Right atrium auricular region (tissue), 2 donors: ENCODE measurements at regions not wholly inside any gene's neighbourhood (a gene's known extent, or its start where the extent isn't known, plus 50 kb on each side); places are given as distances from the start of the nearest gene placed in this dataset.

Experiments
- DNase-seq: peaks from one replicate; pipeline ENCODE4 v3.0.0-alpha.2; 2019; ENCODE audit warnings: low spot score
- H3K27ac ChIP-seq, 2 donors: fragments of 200-600 bp; sonication (generic); 1 replicate in 1 of 2; 2 replicates in 1 of 2; pipeline ENCODE4 v1.5.1; 2016 to 2019
- H3K27me3 ChIP-seq, 2 donors: fragments of 200-600 bp; sonication (generic); one replicate each; pipeline versions ENCODE4 v1.5.1 to v1.6.0; 2017 to 2019
- H3K36me3 ChIP-seq: fragments of 200-600 bp; sonication (generic); one replicate; pipeline ENCODE4 v1.5.1; 2016
- H3K4me1 ChIP-seq, 2 donors: fragments of 200-600 bp; sonication (generic); one replicate each; pipeline versions ENCODE4 v1.5.1 to v1.6.0; 2017 to 2019
- H3K4me3 ChIP-seq, 2 donors: fragments of 200-600 bp; sonication (generic); 1 replicate in 1 of 2; 2 replicates in 1 of 2; pipeline ENCODE4 v1.5.1; 2017 to 2019; ENCODE audit warnings: mild to moderate bottlenecking in 1 of 2, moderate library complexity in 1 of 2
- H3K9me3 ChIP-seq, 2 donors: fragments of 200-600 bp; sonication (generic); one replicate each; pipeline ENCODE4 v1.5.1; 2019
- TF ChIP-seq, protein P1 (sequence below), 2 donors: fragments of 200-600 bp; sonication (generic); IDR thresholded peaks; one replicate each; pipeline ENCODE4 v1.5.1; 2019; ENCODE audit warnings: antibody characterized with exemption in 2 of 2

DNA sequence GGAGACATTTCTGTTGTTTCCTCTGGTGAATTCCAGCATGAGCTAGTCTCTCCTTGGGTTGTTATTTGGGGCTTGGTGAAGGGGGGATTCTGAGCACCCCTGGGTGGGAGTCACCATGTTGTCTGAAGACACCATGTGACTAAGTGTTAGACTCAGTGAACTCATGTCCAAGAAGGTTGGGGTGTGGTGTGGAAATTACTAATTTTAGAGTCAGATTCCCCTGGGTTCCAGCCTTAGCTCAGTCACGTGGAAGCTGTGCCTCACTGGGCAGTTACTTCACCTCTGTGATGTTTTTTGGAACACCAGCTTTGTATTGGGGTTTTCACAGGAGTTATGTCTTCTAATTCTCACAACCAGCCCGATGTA lies 171.5 kb downstream of the RPLP1 start:
- TF ChIP-seq, protein P1, sequence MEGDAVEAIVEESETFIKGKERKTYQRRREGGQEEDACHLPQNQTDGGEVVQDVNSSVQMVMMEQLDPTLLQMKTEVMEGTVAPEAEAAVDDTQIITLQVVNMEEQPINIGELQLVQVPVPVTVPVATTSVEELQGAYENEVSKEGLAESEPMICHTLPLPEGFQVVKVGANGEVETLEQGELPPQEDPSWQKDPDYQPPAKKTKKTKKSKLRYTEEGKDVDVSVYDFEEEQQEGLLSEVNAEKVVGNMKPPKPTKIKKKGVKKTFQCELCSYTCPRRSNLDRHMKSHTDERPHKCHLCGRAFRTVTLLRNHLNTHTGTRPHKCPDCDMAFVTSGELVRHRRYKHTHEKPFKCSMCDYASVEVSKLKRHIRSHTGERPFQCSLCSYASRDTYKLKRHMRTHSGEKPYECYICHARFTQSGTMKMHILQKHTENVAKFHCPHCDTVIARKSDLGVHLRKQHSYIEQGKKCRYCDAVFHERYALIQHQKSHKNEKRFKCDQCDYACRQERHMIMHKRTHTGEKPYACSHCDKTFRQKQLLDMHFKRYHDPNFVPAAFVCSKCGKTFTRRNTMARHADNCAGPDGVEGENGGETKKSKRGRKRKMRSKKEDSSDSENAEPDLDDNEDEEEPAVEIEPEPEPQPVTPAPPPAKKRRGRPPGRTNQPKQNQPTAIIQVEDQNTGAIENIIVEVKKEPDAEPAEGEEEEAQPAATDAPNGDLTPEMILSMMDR (IDR thresholded peaks at IDR 0.05): no peak
- H3K36me3 ChIP-seq: no peaks in the 10 kb centered on the region
- DNase-seq: no peak
- no peak overlapping the region for H3K4me3 ChIP-seq
- no peaks in the 10 kb centered on the region for H3K9me3 ChIP-seq
- H3K27ac ChIP-seq: no peak overlapping the region
- no peaks in the 10 kb centered on the region for H3K4me1 ChIP-seq
- H3K27me3 ChIP-seq: no peaks in the 10 kb centered on the region

DNA sequence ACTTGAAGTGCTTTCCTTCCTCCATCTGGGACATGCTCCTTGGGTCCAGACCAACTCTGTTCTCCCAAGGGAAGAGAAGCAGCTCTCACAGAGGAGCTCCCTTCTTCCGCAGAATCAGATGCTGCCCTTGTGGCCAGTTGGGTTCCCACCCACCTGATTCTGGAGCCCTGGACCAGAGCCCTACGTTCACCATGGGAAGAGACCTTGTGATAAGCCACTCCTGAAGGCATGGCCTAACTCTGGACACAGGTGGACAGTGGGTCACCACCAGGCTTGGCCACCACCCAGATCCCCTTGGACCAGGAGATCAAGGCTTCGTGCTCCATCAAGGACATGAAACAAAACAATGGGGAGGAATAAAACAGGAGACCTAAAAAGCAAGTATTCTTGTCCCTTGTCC lies 172.2 kb downstream of the RPLP1 start:
- no peak for DNase-seq
- no peaks in the 10 kb centered on the region for H3K9me3 ChIP-seq
- no peaks in the 10 kb centered on the region for H3K27me3 ChIP-seq
- no peaks in the 10 kb centered on the region for H3K4me1 ChIP-seq
- H3K36me3 ChIP-seq: no peaks in the 10 kb centered on the region
- no peak overlapping the region for H3K27ac ChIP-seq
- H3K4me3 ChIP-seq: no peak overlapping the region
- TF ChIP-seq, protein P1 (IDR thresholded peaks at IDR 0.05): no peak

DNA sequence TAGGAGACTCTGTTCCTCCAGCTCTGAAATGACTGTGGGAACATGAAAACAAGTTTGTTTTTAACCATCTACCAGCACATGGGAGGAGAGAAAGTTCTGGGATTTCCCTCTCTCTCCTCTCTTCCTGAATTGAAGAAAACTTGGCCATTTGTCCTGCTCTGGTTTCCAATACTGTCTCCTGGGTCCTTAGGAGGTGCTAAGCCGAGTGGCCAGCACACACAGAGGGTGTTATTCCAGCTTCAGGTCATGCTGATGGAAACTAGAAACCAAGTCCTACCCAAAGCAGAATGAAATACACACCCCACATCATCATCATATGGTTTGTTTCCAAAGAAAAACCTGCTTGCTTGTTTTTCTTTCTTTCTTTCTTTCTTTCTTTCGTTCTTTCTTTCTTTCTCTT lies 172.7 kb downstream of the RPLP1 start:
- TF ChIP-seq, protein P1 (IDR thresholded peaks at IDR 0.05): no peak
- no peaks in the 10 kb centered on the region for H3K36me3 ChIP-seq
- H3K4me3 ChIP-seq: no peak overlapping the region
- no peaks in the 10 kb centered on the region for H3K27me3 ChIP-seq
- no peaks in the 10 kb centered on the region for H3K9me3 ChIP-seq
- no peaks in the 10 kb centered on the region for H3K4me1 ChIP-seq
- DNase-seq: no peak
- no peak overlapping the region for H3K27ac ChIP-seq

DNA sequence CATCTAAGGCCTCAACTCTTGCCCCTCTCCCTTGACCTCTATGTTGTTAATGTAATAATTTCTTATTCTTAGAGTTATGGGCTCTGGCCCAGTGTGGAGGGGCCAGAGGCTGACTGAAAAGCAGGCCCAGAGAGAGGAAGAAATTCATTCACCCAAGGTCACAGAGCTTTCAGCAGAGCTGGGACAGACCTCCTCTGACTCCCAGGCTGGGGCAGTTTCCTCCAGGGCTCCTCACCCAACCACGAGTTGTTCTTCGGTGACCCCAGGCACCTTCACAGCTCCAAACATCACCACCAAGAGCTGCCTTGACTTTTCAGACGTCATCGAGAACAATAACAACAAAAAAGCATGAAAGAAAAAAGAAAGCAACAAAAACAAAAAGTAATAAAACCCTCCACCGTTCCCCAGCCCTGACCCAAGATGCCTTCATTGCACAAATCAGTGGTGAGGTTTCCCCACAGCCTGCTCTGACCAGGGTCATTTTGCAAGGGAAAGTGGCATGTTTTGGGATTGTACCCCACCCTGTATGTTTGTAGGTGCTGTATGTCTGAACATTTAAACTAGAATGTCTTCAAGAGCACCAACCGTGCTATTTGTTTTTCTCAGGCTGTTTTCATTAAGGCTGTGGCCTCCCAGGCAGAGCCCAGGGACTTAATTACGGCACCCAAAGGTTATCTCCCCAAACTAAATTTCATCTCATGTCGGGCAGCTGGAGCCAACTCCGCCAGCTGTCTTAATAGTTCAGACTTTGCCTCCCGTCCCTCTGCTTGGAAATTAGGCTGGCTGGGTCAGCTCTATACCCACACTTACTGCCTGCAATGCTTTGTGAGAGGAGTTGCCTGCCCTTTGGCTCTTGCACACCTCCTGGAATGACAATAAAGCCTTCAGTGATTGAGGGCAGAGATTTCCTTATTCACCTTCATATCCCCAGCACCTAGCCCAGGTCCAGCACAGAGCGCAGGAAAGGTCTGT lies 173.8 kb downstream of the RPLP1 start:
- no peaks in the 10 kb centered on the region for H3K4me1 ChIP-seq
- H3K27me3 ChIP-seq: no peaks in the 10 kb centered on the region
- no peak for DNase-seq
- TF ChIP-seq, protein P1 (IDR thresholded peaks at IDR 0.05): no peak
- H3K4me3 ChIP-seq: no peak overlapping the region
- no peak overlapping the region for H3K27ac ChIP-seq
- no peaks in the 10 kb centered on the region for H3K36me3 ChIP-seq
- H3K9me3 ChIP-seq: no peaks in the 10 kb centered on the region

DNA sequence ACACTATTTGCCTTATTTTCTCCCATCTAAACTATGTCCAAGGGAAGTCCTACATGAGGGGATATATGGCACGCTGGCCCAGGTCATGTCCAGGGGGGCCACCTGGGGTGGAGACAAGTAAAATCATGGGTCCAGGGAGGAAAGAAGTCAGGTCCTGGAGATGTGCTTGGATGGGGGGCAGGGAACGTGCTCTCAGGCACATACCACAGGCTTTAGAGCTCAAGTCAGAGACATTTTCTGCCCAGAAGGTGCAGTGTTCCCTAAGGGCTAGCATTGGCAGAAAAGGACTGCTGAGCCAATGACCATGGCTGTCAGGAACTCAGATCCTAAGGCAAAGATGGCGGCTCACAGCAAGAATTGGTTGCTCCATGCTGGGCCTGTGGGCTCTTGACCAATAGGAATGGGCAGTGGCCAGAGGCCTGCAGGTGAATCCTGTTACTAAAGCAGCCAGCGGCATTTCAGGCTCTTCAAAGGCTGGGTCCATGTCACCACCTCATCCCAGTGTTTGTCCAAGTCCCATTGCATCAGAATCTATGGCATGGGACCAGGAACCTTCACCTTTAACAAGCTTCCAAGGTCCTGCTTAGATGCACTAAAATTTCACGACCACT lies 175.0 kb downstream of the RPLP1 start:
- Histone ChIP-seq H3K27ac (no peak overlapping the region), H3K4me3 (no peak overlapping the region), H3K4me1 (no peaks in the 10 kb centered on the region), H3K27me3 (no peaks in the 10 kb centered on the region), H3K36me3 (no peaks in the 10 kb centered on the region), H3K9me3 (no peaks in the 10 kb centered on the region)
- TF ChIP-seq, protein P1 (IDR thresholded peaks at IDR 0.05): no peak
- DNase-seq: no peak
